ENCODE measurements at regions not wholly inside any gene's neighbourhood (a gene's known extent, or its start where the extent isn't known, plus 50 kb on each side); places are given as distances from the start of the nearest gene placed in this dataset.

DNA sequence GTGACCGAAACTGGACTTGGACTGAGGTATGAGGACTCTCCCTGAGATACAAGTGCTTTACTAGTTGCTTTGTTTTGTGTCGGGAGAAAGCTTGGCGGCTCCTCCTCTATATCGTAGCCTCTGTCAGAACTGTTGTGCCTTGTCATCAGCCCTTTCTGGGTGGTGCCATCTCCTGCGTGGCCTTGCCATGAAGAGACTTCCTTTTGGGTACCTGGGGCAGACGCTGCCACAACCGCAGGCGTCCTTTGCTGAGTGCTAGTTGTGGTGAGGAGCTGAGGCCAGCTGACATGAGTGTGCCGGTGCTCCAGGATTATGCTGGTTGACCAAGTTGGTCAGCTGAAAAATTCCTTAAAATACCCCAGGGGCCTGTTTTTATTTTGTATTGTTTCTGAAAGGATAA lies 124.5 kb downstream of the AKAP11 start:
- DNase-seq (ENCODE audit: insufficient read length, low spot score) (no peak), FAIRE-seq (peak; percentile 82)
- no peak for TF ChIP-seq POLR2A (IDR thresholded peaks at IDR 0.05; ENCODE audit: low read depth, low read length)
- no peak for TF ChIP-seq POLR2AphosphoS5 (IDR thresholded peaks at IDR 0.05; ENCODE audit: low read depth, low read length)
- no peak for TF ChIP-seq SPI1 (IDR thresholded peaks at IDR 0.05; ENCODE audit: low read depth, low read length)
- no peak for TF ChIP-seq TAF1 (IDR thresholded peaks at IDR 0.05; ENCODE audit: low read depth, low read length)
- no peak for TF ChIP-seq PAX5 (IDR thresholded peaks at IDR 0.05; ENCODE audit: insufficient read depth, low read length, severe bottlenecking)
- TF ChIP-seq POU2F2 (IDR thresholded peaks at IDR 0.05; ENCODE audit: low read depth, low read length): no peak

DNA sequence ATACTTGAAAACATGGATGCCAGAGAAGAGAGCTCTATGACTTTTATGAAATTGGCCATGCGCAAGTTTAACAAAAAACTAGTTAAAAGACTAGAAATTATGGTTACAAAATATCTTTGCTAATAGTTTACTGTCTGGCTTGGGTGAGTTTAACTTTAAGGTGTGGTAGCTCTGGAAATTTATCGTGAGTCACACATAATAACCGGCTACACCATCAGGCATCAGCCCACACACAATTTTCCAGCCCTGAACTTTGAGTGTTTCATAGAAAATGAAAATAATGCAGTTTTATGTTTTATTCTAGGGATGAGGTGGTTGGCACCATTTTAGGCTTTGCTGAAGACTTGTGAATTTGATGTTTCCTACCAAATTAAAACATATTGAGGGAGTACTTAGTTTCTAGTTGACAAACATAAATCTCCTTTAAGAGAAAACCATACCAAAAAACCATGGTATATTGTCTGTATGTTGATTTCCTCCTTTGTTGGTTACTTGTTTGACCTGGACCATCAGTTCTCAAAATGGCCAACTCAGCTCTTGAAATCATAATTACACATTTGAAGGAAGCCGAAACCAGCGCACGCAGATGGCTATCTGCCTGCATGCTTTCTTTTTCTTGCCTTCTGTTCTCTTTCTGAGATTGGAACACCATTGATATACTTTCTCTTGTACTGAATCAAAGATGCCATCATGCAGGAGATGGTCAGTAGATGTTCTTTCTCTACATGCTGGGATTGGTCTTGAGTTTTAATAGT lies 125.1 kb downstream of the AKAP11 start:
- DNase-seq (ENCODE audit: insufficient read length, low spot score) (no peak), FAIRE-seq (peak; percentile 43)
- TF ChIP-seq SPI1 (IDR thresholded peaks at IDR 0.05; ENCODE audit: low read depth, low read length) (no peak), TAF1 (IDR thresholded peaks at IDR 0.05; ENCODE audit: low read depth, low read length) (no peak), POLR2AphosphoS5 (IDR thresholded peaks at IDR 0.05; ENCODE audit: low read depth, low read length) (no peak), POLR2A (IDR thresholded peaks at IDR 0.05; ENCODE audit: low read depth, low read length) (no peak), POU2F2 (IDR thresholded peaks at IDR 0.05; ENCODE audit: low read depth, low read length) (no peak), PAX5 (IDR thresholded peaks at IDR 0.05; ENCODE audit: insufficient read depth, low read length, severe bottlenecking) (no peak)

DNA sequence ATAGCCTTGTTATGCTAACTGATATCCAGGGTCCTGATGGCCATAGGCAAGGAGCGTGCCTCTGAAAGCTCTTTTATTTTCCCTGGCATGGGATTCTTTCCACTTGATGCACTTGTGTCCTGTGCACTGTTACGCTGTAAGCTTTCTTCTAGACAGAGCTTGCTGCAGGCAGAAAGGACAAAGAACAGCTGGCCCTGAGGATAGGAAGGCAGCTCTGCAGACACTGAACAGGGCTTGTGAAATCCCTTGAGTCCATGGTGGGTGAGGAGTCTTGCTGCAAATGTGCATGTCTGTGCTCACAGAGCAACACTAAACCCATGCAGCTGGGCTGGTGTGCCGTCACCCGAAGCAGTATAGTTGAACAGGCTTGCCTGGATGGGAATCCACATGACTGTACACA lies 126.6 kb downstream of the AKAP11 start:
- FAIRE-seq: peak; percentile 91
- no peak for TF ChIP-seq POLR2A (IDR thresholded peaks at IDR 0.05; ENCODE audit: low read depth, low read length)
- TF ChIP-seq POLR2AphosphoS5 (IDR thresholded peaks at IDR 0.05; ENCODE audit: low read depth, low read length): 0 out of 2 replicates have a peak, but pooled peaks have one; percentile 48
- no peak for DNase-seq (ENCODE audit: insufficient read length, low spot score)

DNA sequence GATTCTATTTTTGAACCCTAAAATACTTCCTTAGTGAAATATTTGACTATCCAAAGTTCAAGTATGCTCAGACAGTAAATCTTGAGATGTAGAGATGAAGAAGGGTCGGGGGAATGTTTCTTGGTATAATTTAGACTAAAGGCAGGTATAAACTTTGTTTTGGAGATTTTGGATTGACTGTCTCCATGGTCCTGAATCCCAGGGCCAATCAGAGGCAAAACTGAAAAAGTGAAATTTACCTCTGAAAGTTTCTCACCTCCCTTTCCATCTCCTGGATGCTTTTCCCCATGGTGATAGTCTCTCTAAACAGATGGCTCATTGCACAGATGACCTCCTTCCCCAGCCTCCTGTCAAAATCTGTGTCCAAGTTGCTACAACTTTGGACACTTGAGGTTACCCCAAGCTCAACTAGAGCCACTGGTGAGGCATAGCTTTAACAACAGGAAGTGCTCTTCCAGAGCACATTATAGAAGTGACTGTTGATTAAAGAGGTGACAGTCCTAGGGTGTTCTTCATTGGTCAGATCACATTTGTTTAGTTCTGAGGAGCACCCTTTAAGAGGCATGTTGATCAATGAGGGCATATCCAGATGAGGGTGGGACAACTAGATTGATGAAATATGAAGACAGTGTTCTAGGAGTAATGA lies 128.4 kb downstream of the AKAP11 start:
- peak; percentile 82 for FAIRE-seq
- DNase-seq (ENCODE audit: insufficient read length, low spot score): no peak
- peak; percentile 59 for TF ChIP-seq SPI1 (IDR thresholded peaks at IDR 0.05; ENCODE audit: low read depth, low read length)
- no peak for TF ChIP-seq PAX5 (IDR thresholded peaks at IDR 0.05; ENCODE audit: insufficient read depth, low read length, severe bottlenecking)

DNA sequence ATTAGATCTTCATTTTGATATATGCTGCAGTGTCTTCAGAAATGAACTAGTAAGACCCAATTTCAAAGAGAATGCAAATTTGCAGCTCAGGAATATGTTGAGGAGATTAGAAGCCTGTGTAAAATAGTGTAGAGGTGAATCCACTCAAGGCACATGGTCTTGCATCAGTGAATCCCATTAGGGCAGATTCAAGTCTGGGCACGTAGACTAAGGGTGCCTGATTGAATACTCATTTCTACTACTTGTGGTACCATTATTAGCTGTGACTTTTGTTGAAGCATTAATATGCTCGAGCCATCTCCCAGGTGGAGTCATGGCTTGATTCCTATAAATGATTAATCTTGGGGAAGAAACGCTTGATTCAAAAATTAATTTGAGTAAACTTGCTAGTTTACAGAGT lies 129.4 kb downstream of the AKAP11 start:
- DNase-seq (ENCODE audit: insufficient read length, low spot score) (no peak), FAIRE-seq (peak; percentile 82)
- 0 out of 2 replicates have a peak, but pooled peaks have one; percentile 49 for TF ChIP-seq POU2F2 (IDR thresholded peaks at IDR 0.05; ENCODE audit: low read depth, low read length)
- peak; percentile 61 for TF ChIP-seq PAX5 (IDR thresholded peaks at IDR 0.05; ENCODE audit: insufficient read depth, low read length, severe bottlenecking)
- no peak for TF ChIP-seq POLR2AphosphoS5 (IDR thresholded peaks at IDR 0.05; ENCODE audit: low read depth, low read length)

DNA sequence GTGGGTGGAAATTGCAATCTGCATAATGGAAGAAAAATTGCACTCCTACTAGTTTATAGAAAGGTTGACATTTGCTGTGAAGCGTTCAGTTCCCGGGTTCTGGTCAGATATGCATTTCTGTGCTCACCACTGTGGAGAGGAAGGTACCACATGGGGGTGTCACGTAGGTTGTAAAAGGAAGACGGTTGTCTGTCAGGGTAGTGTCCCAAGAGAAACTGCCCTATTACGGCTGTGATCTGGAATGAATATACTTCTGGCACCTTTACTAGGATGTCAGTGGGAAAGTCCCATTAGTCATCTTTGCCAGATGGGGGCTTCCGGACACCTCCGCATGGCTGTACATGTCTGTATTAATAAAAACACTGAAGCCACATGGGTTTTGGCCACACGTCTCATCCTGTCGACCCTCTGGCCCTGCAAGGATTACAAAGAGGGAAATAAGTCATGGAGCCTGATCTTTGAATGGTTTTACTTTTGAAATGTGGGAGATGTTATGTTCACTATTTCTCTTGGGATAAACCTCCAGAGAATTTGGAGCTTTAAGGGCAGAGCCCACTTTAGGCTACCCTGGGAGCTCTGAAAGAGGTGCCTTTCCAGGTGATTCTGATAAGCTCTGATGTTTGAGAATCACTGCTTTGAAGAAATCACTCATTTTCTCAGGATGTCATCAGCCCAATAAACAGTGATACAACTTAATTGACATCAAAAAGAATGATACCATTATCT lies 133.9 kb downstream of the AKAP11 start:
- DNase-seq (ENCODE audit: insufficient read length, low spot score): no peak
- TF ChIP-seq SPI1 (IDR thresholded peaks at IDR 0.05; ENCODE audit: low read depth, low read length) (no peak), TAF1 (IDR thresholded peaks at IDR 0.05; ENCODE audit: low read depth, low read length) (peak; percentile 43; the same call in 1 of the 2 replicates), POLR2AphosphoS5 (IDR thresholded peaks at IDR 0.05; ENCODE audit: low read depth, low read length) (peak; percentile 53), POLR2A (IDR thresholded peaks at IDR 0.05; ENCODE audit: low read depth, low read length) (no peak), PAX5 (IDR thresholded peaks at IDR 0.05; ENCODE audit: insufficient read depth, low read length, severe bottlenecking) (no peak), POU2F2 (IDR thresholded peaks at IDR 0.05; ENCODE audit: low read depth, low read length) (peak; percentile 94)
- peak; percentile 92 for FAIRE-seq

DNA sequence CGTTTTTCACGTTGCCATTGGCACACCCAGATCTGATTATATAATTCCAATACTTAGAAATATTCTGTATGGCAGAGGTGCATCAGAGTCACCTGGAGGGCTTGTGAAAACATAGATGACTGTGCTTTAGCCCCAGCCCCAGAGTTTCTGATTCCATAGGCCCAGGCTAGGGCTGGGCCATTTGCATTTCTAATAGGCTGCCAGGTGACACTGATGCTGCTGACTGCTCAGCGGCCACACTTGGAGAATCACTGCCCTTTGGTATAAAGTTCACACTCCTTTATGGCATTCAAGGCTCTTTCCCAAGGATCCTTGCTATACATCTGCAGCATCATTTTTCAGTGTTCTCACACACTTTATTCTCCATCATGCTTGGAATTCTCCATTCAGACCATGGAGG lies 137.1 kb downstream of the AKAP11 start:
- FAIRE-seq (peak; percentile 20), DNase-seq (ENCODE audit: insufficient read length, low spot score) (no peak)
- TF ChIP-seq PAX5 (IDR thresholded peaks at IDR 0.05; ENCODE audit: insufficient read depth, low read length, severe bottlenecking): no peak

DNA sequence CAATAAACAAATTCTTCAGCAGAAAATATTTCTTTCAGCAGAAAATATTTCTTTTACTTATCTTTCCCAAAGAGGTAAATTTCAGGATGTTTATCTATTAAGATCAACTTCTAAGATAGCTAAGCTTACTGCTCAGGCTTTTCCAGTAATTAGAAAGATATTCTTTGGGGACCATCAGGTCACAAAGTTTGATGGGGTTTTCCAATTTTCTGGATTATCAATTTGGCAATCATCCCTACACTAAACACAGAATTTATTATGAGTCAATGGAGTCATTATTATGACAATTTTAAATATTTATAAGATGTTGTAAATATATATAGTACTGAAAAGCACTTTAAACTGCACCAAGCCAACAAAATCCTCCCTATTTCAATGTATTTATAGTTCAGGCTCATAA lies 137.6 kb downstream of the AKAP11 start:
- FAIRE-seq (no peak), DNase-seq (ENCODE audit: insufficient read length, low spot score) (no peak)
- no peak for TF ChIP-seq POLR2A (IDR thresholded peaks at IDR 0.05; ENCODE audit: low read depth, low read length)
- no peak for TF ChIP-seq PAX5 (IDR thresholded peaks at IDR 0.05; ENCODE audit: insufficient read depth, low read length, severe bottlenecking)
- no peak for TF ChIP-seq POLR2AphosphoS5 (IDR thresholded peaks at IDR 0.05; ENCODE audit: low read depth, low read length)
- no peak for TF ChIP-seq POU2F2 (IDR thresholded peaks at IDR 0.05; ENCODE audit: low read depth, low read length)
- TF ChIP-seq SPI1 (IDR thresholded peaks at IDR 0.05; ENCODE audit: low read depth, low read length): no peak
- no peak for TF ChIP-seq TAF1 (IDR thresholded peaks at IDR 0.05; ENCODE audit: low read depth, low read length)

DNA sequence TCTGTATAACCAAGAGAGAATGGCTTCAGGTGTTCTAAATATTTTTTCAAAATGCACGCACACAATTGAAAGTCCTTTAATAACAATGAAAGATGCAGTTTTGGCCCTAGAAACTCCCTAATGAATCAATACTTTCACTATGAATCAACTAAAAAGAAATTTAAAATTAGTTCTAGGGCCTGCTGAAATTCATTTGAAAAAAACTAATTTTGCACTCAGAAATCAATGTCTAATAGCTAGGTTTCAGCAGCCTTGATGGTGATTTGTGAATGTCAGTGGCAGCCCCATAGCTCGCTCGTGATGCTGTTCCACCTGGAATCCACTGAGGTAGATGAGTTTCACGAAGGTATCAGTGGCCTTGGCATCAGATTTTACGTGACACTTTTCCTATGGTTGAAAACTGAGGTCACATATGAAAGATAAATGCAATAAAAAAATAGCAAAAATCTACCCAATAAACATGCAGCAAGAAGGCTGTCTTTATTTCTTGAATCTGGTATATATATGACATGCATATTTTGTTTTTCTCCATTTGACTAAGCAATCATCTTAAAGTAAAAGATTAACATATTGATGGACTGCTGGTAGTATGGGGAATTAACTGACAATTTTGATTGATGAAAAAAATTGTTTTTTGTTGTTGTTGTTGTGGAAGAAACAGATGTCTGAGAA lies 141.0 kb downstream of the AKAP11 start:
- FAIRE-seq (peak; percentile 89), DNase-seq (ENCODE audit: insufficient read length, low spot score) (no peak)
- TF ChIP-seq POLR2A (IDR thresholded peaks at IDR 0.05; ENCODE audit: low read depth, low read length) (no peak), POLR2AphosphoS5 (IDR thresholded peaks at IDR 0.05; ENCODE audit: low read depth, low read length) (no peak), TAF1 (IDR thresholded peaks at IDR 0.05; ENCODE audit: low read depth, low read length) (no peak), SPI1 (IDR thresholded peaks at IDR 0.05; ENCODE audit: low read depth, low read length) (no peak), POU2F2 (IDR thresholded peaks at IDR 0.05; ENCODE audit: low read depth, low read length) (no peak), PAX5 (IDR thresholded peaks at IDR 0.05; ENCODE audit: insufficient read depth, low read length, severe bottlenecking) (no peak)

Data from GM12891 (cell line).